ENCODE measurements at regions not wholly inside any gene's neighbourhood (a gene's known extent, or its start where the extent isn't known, plus 50 kb on each side); places are given as distances from the start of the nearest gene placed in this dataset.

DNA sequence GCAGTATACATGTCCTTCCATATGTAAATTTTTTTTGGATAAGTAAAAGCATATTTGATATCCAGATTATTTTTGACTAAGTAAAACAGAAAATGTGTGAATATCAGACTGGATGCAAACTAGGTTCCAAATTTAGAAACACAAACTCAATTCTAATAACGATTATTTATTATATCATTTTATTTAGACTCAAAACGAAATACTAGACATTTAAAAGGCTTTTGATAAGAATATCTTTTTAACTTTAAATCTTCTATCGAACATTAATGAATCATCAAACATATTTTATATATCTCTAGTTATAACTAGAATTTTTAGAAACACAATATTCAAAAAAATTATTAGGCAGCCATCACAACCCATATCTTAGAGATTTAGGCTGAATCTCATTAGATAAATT, 195.2 kb upstream of the KCND2 start:
- TF ChIP-seq POLR2AphosphoS5 (IDR thresholded peaks at IDR 0.05; ENCODE audit: low read depth): no peak
- TF ChIP-seq GABPA (IDR thresholded peaks at IDR 0.05; ENCODE audit: low read depth): no peak
- TF ChIP-seq SPI1 (IDR thresholded peaks at IDR 0.05; ENCODE audit: borderline replicate concordance, low read depth): no peak
- TF ChIP-seq, protein P1, sequence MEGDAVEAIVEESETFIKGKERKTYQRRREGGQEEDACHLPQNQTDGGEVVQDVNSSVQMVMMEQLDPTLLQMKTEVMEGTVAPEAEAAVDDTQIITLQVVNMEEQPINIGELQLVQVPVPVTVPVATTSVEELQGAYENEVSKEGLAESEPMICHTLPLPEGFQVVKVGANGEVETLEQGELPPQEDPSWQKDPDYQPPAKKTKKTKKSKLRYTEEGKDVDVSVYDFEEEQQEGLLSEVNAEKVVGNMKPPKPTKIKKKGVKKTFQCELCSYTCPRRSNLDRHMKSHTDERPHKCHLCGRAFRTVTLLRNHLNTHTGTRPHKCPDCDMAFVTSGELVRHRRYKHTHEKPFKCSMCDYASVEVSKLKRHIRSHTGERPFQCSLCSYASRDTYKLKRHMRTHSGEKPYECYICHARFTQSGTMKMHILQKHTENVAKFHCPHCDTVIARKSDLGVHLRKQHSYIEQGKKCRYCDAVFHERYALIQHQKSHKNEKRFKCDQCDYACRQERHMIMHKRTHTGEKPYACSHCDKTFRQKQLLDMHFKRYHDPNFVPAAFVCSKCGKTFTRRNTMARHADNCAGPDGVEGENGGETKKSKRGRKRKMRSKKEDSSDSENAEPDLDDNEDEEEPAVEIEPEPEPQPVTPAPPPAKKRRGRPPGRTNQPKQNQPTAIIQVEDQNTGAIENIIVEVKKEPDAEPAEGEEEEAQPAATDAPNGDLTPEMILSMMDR (IDR thresholded peaks at IDR 0.05; ENCODE audit: insufficient read depth, low read length): no peak
